NCI-H748 (cell line): ENCODE measurements at regions not wholly inside any gene's neighbourhood (a gene's known extent, or its start where the extent isn't known, plus 50 kb on each side); places are given as distances from the start of the nearest gene placed in this dataset.
A peak's percentile ranks its signal among the peaks of the same experiment; 100 is the strongest.
"Not testable (repeated sequence)": the region's sequence is repeated elsewhere in the genome, so short reads cannot be mapped to it uniquely, and the experiment has no call there.

Source experiments
- DNase-seq: peaks from one replicate; lab custom pipeline; 2025; ENCODE audit not compliant: unreplicated experiment; lab: John Stamatoyannopoulos, UW

DNA sequence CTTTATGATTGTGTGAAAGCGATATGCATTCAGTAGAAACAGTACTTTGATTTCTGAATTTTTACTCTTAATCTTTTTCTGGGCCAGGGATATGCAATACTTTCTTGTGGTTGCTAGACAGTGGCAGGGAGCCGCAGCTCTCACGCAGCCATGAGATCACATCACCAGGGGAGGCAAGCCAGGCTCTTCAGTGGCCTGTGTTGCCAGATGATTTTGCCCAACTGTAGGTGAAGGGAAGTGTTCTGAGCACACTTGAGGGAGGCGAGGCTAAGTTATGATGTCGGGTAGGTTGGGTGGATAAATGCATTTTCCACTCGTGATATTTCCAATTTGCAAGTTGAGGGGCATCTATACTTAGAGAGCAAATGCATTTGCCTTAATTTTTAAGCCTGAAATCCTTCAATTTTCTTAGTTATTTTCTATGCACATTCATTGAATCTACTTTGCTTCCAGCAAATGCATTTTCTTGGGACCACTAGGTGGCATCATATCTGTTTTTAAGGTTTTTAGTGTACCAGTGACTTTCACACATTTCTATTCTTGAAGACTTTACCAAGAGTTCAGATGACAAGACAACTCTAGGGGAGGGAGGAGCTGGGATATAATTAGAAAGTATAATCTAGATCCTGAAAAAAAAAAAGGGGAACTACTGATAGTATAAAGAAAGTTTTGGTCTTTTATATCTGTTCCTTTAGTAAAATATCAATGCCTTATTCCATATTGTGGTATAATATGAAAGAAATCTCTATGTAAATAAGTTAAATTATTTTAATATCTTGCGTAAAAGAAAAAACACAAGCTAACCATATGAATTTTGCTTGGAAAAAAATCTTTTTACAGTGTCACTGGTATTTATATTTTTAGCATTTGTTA is 643.3 kb downstream of the SOCS6 start:
- DNase-seq = peak; percentile 81

GRCh38 chr18:70920840-70921374 is 632.1 kb downstream of the SOCS6 start:
- DNase-seq = no peak

- peak; percentile 91 for DNase-seq
These were observed 618.8 kb downstream of the SOCS6 start for GRCh38 chr18:70907673-70908072.

- no peak for DNase-seq
These were observed 603.5 kb downstream of the SOCS6 start for GRCh38 chr18:70892381-70892780.

GRCh38 chr18:70870292-70870691 is 581.4 kb downstream of the SOCS6 start:
- no peak for DNase-seq

GRCh38 chr18:70848329-70848728 is 559.5 kb downstream of the SOCS6 start:
- DNase-seq = no peak

DNA sequence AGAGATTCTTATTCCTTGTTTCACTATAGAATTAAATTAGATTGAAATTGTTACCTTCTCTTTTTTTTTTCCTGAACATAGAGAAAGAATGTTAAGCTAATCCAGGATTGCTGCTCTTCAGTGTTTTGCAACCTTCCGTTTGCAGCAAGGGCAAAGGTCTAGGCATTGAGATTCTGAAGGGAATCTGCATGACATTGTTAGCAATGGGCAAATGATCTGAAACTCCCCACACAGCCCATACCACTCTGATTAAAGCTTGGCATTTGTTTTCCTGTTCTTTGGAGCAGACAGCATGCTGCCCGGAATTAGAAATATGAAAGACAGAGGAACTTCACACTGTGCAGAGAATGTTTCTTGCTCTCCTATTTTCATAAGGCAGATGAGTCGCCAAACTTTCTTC is 551.8 kb downstream of the SOCS6 start:
- DNase-seq = no peak

DNA sequence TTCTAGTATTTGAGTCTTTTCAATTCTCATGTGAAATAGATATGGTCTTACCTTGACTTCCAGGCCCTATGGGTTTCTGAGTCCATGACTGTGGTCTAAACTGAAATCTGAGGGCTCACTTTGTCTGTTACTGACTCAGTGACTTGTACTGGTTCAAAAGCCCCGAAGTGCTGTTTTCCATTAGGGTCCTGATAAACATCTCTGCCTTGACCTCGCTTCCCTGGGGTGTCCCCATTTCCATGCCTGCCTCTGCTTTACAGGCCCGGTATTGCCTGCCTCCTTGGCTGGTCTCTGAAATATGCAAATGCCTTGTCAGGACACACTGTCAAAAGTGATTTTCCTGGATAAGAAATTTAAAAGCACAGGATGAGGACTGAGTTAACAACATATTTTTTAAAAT is 538.8 kb downstream of the SOCS6 start:
- DNase-seq = no peak

GRCh38 chr18:70826571-70826970 is 537.7 kb downstream of the SOCS6 start:
- DNase-seq = no peak

DNA sequence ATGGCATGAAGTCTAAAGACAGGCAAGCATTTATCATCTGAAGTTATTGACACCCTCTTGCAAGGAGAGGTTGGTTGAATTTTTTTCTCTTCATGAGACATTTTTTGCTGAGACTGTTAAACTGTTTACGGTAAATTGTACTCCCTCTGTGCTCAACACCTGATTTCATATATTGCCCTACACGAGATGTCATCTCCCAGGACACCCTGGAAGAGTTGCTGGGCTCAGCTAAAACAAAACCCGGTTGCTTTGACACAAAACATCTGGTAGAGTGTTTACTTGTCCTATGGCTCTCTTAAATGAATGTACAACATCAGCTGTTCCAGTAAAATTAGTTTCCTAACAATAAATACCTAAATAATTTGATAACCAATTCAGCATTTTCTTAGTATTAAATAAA is 533.8 kb downstream of the SOCS6 start:
- DNase-seq = no peak

GRCh38 chr18:70822117-70822516 is 533.3 kb downstream of the SOCS6 start:
- DNase-seq = no peak

DNA sequence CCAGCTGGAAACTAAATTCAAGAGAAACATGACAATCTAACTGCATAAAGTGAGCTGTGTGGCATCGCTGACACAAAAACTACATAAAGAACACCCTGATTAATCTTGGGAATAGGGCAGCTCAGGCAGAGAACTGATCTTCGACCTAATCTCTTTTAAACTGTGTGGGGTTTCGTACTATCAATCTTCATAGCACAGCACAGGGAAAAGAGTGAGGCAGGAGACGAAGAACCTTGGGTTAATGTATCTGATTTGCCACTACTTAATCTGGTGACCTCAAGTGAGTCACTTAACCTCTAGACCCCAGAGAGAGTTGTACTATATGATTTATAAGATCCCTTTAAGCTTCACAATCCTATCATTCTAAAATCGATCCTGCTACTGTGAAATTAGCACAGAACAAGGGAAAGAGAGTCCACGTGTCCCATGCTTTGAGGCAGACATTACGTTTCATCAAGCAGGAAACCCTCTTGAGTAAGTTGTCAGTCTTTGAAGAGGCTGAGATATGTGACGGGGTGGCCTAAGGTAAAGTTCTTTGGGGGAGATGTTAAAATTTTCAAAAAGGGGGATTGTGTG is 519.7 kb downstream of the SOCS6 start:
- DNase-seq = no peak

DNA sequence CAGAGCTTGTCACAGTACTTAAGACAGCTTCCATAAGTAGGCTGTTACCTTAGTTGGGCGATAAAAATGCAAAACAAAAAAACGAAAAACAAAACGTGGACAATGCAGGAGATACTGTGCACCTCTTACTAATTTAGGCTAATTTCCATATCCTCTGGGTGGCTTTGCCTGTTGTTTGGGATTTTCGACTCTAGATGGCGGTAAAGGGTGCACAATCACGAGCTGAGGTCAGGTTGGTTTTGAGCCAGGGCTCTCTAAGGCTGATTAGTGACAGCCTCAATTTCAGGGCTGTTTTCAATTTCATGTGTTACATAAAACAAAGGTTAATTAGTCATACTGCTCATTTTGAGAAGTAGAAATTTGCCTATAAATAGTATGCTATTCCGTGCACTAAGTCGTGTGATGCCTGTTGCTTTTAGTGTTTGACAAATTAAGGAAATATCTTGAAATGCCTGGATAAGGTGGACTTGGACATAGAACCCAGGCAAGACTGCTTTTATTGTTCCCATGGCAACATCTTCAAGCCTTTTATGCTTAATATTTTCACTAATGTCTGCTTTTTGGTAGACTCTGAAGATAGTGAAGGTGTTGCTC is 493.1 kb downstream of the SOCS6 start:
- peak; percentile 84 for DNase-seq

DNA sequence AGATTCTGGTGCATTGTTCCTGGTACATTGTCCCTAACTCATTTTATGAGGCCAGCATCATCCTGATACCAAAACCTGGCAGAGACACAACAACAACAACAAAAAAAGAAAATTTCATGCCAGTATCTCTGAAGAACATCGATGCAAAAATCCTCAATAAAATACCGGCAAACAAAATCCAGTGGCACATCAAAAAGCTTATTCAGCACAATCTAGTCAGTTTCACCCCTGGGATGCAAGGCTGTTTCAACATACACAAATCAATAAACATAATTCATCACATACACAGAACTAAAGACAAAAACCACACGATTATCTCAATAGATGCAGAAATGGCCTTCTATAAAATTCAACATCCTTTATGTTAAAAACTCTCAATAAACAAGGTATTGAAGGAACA is 477.4 kb downstream of the SOCS6 start:
- DNase-seq = not testable (repeated sequence)

DNA sequence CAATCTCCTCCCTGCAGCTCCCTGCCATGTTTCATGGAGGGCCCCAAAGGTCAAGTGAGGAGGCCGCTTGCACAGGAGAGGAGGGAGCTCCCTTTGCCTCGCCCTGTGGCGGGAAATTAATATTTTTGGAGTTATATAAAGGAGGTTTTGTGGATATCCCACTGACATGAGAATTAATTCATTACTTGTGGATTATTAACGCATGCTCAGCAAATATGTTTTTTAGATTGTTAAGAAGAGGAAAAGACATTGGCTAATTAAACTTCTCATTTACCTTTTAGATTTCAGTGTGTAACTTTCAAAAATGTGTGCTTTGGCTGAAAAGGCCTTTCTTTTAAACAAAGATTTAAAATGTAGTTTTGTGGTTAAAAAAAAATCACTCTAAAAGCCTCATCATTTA is 474.0 kb downstream of the SOCS6 start:
- DNase-seq = no peak

DNA sequence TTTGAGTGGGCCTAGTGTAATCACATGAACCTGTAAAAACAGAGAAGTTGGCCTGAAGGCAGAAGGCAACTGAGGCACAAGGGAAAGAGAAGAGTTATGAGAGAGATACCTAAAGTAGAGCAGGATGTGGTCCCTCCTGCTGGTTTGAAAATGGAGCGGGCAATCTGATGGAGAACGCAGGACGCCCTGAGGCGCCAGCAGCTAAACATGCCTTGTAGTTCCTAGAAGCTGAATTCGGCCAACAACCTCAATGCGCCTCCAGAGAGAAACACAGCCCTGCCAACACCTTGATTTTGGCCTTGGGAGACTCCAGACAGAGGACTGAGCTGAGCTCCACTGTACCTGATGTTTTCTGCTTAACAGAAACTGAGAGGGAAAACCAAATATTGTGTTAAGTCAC is 469.9 kb downstream of the SOCS6 start:
- DNase-seq = no peak

DNA sequence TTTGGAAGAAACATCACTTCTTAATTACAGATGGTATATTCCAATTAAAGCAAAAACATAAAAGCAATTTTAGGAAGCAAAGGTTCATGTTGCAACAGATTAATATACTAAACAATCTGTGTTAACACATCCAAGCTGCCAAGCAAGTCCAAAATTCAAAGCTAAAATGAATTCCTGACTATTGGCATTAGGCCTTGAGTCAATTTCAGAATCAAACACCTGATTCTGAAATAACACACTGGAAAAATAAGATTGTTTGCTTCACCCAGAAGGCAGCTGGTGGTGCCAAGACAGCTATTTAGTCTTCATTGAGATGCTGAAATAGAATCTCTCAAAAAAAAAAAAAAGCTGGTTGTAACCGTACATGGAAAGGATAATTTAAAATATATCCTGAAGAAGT is 465.6 kb downstream of the SOCS6 start:
- DNase-seq = no peak

DNA sequence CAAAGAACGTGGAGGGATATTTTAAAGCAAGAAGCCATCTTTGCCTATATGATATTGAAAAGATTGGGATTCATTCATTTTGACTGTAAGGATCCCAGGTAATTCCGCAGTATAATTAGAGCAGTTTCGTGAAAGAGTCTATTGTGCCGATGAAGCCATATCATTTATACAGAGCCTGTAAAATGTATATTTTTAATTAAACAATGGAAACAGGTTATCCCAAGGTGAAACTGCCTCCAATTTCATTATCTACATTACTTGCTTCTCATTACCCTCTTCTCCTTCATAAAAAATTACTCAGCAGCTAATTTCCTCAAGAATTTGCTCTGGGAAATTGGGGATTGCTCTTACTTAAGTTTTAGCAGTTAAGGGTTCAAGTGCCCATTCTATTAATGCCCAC is 444.1 kb downstream of the SOCS6 start:
- DNase-seq = no peak

- DNase-seq = peak; percentile 99
These were observed 443.3 kb downstream of the SOCS6 start for GRCh38 chr18:70732188-70732587.

- no peak for DNase-seq
These were observed 431.8 kb downstream of the SOCS6 start for GRCh38 chr18:70720607-70721006.

- no peak for DNase-seq
These were observed 420.9 kb downstream of the SOCS6 start for GRCh38 chr18:70709720-70710119.

GRCh38 chr18:70709144-70709543 is 420.3 kb downstream of the SOCS6 start:
- no peak for DNase-seq
